ENCODE measurements at regions not wholly inside any gene's neighbourhood (a gene's known extent, or its start where the extent isn't known, plus 50 kb on each side); places are given as distances from the start of the nearest gene placed in this dataset.
"Not testable (repeated sequence)": the region's sequence is repeated elsewhere in the genome, so short reads cannot be mapped to it uniquely, and the experiment has no call there.

DNA sequence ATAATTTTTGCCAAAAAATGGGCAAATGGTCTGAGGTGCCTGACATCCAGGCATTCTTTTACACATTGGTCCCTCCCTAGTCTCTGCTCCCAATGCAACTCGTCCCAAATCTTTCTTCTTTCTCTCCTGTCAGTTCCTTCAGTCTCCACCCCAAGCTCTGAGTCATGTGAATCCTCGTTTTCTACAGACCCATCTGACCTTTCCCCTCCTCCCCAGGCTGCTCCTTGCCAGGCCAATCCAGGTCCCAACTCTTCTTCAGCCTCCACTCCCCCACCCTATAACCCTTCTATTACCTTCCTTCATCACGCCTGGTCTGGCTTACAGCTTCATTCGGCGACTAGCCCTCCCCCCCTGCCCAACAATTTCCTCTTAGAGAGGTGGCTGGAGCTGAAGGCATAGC, 55.3 kb downstream of the BBS10 start:
- DNase-seq, result not testable (repeated sequence)

DNA sequence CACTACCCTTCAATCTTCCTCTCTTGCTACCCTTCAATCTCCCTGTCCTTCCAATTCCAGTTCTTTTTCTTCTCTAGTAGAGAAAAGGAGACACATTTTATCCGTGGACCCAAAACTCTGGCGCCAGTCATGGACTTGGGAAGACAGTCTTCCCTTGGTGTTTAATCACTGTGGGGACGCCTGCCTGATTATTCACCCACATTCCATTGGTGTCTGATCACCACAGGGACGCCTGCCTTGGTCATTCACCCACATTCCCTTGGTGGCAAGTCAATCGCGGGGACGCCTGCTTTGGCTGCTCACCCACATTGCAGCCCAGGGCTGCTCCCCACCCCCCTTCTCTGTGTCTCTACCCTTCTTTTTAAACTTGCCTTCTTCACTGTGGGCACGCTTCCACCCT, 55.9 kb downstream of the BBS10 start:
- not testable (repeated sequence) for DNase-seq

DNA sequence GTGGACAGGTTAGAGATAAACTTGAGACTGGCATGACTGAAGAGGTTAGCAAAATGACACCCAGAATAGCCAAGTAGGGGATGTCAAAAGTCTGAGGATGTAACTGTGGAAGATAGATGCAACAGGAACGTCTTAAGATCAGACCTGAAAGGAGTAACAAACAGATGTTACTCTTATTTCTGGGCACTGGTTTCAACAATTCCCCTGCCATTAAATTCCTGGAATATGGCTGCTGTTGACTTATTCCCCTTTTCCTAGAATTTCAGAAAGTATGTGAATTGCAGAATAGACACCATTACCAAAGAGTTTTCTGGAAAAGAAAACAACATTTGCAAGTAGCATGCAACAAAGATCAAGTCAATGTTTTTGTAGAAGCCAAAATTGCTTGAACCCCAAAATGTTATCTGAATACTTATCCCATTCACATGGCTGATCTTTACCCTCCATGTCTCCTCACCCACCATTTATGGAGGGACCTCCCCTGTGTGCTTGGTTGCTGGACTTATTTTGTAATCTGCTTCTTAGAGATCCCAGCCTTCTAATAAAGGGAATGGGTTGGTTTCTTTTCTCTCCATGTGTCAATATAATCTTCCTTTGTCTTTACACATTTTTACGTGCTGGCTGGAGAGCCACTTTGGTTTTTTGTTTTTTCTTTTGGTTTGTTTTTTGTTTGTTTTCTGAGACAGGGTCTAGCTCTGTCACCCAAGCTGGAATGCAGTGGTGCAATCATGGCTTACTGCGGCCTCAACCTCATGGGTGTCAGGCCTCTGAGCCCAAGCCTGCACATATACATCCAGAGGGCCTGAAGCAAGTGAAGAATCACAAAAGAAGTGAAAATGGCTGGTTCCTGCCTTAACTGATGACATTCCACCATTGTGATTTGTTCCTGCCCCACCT, 57.0 kb downstream of the BBS10 start:
- DNase-seq, result no peak

DNA sequence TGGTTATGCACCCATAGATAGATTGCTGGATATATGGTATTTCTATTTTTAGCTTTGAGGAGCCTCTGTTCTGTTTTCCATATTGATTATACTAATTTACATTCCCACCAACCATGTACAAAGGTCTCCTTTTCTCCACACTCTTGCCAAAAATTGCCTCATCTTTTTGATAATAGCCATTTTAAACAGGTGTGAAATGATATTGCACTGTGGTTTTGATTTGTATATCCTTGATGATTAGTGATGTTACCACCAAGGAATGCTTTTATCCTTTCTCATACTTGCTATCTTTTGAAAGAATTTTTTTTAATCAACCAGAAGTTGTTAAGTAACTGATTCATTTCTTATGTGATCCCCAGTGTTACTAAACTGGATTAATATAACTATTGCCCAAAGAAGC, 60.0 kb downstream of the BBS10 start:
- no peak for DNase-seq

DNA sequence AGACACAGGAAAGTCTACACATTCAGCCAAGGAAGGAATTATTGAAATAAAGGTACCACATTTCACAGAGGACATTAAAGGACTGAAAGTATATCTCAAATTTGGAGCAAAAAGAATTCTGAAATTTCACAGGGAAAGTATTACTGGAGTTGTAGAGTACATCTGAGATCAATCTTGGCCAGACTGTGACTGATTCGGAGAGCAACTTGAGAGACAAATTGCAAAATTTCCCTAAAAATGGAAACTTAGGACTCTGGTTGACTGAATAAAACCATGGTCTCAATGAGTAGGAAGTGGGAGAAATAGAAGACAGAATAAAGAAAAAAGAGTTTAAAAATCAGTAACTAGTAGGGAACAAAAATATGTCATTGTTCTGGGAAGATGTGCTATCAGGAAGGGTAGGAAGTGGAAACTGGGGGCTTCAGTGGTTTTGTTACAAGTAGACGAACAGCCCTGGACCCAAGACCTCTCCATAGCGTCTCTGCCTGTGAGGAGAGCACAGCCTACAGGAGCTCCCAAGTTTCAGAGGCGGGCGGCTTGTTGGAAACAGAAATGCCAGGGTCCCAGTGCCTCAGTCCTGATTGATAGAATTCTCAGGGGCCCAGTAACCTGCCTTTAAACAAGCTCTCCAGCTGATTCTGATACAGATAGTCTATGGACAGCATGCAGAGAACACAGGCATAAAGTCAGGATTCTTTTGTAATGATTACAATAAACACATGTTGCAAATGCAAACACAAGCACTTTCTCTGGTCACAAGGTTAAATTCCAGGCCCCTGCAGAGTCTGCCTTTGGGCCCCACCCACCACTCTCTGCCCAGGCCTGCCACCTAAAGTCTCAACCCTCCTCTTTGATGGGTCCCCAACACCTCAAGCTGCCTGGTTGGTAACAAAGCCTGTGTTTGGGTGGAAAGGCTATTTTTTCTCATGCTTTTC, 63.1 kb downstream of the BBS10 start:
- DNase-seq, result peak; percentile 48

DNA sequence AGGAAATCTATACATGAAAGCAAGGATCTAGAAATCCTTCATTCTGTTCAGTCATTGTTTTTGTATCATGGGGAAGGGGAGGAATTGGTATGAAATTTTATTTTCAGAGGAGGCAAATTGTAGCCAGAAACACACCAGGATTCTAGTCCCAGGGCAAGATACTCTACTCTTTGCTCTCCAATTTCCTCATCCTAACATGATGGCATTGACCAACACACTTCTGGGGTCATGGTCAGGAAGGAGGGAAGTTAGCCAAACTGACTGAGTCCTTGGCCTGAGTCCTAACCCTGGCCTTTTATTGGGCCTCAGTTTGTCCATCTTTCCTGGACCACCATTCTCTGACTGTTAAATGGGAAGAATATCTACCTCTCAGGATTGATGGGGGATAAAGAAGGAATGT, 65.5 kb downstream of the BBS10 start:
- DNase-seq, result no peak

DNA sequence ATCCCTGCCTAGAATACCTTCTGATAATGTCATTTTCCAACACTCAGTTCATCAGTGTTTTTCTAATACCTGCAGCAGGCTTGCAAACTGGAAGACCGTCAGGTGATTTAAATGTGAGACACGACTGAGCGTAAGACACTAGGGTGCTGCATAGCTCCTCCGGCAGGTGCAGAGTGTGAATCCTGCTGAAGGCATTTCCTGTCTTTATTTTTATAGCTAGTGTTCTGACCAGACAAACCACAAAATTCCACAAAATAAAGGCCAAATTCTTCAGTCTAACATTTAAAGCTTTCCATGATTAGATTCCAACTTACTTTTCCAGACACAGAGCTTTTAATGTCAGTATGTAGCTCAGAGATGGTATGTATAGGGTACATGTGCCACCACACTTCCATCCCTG, 70.7 kb downstream of the BBS10 start:
- DNase-seq, result peak; percentile 89

DNA sequence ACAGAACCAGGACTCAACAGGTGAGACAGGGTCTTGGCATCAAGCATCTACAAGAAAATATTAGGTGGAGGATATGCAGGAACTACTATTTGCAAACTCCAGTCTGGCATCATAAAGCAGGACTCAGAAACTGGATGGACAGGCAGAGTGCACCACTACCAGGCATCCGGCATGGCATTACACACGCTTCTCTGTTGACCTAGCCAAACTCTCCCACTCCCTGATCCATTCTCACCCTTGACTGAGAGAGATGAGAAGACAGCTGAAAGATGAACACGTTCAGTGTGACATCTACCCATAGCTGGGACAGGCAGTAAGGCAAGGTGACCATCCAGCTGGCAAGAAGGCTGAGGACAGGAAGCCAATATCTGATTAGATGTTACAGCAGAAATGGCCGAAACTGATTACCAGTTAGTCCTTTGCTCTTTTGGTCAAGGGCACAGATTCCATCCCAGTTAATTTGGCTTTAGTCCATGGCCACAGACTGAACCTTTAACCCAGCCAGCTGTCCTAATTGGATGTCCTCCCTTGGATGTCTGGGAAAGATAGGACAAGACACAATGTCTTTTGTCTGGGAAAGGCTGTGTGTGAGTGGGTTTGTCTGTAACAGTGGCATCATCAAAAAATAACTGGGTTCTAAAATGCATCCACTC, 71.6 kb downstream of the BBS10 start:
- DNase-seq, result no peak

DNA sequence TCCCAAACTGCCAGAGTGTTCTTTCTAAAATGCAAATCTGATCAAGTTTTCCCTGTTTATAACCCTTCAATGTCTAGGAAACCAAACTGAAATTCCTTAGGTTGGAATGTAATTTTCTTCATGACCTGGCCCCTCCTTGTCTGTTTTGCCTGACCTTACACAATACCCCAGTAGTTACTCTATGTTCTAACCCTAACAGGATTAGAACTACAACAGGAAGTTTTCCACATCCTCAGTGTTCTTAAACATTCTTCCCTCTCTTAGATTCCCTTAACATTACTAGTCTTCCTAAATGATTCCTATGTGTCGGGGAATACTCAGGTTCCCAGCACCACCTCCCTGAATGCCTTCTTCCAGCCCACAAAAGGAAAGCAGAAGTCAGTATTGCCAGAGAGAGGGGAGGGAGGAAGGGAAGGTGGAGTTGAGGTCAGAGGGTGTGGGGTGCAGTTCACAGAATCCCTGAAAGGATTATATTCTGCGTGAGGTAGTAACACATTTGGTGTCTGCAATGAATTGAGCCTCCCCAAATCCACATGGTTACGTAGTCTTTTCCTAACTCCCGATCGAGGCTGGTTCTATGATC, 72.6 kb downstream of the BBS10 start:
- DNase-seq, result no peak

DNA sequence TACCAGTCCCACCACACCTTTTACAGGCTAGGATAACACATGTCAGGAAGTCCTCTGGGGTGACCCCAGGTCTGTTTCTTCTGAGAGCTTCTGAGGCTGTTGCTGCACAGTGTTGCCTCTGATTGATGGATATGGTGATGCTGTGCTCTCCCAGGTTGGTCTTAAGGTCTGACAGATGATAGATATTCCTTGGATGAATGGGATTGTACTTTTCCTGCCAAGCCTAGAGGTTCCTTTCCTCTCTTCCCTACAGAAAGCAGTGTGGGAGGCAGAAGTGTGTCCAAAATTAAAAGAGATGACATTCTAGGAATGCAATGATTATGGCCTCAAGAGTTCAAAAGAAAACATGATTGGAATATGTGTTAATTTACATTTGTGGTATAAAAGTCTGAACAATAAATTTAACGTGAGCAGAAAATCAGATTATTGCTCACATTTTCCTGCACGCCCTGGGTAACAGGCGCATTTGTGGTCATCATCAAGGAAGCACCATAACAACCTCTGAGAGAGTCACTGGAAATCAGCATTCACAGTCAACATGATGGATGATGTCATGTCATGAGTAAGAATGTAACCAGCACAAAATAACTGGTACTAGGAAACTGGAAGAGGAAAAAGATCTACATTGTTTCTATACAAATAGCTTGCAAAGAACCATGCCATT, 73.7 kb downstream of the BBS10 start:
- peak; percentile 73 for DNase-seq

DNA sequence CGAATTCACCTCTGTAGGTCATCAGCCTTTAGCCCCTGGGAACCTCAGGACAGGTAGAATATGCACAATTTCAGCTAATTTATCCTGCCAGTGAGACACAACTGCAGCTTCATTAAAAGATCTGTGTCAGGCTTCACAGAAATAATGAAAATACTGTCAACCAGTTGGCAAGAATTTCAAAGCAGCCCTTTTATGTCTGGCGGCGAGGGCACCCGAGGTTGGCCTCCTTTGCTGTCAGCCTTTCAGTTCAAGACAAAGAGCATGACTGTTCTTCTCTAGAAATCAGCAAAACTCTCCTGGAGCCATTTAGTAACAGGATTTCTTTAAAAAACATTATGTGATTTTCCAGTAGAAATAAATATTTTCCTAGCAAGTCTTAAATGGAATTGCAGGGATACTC, 75.9 kb downstream of the BBS10 start:
- DNase-seq, result no peak

DNA sequence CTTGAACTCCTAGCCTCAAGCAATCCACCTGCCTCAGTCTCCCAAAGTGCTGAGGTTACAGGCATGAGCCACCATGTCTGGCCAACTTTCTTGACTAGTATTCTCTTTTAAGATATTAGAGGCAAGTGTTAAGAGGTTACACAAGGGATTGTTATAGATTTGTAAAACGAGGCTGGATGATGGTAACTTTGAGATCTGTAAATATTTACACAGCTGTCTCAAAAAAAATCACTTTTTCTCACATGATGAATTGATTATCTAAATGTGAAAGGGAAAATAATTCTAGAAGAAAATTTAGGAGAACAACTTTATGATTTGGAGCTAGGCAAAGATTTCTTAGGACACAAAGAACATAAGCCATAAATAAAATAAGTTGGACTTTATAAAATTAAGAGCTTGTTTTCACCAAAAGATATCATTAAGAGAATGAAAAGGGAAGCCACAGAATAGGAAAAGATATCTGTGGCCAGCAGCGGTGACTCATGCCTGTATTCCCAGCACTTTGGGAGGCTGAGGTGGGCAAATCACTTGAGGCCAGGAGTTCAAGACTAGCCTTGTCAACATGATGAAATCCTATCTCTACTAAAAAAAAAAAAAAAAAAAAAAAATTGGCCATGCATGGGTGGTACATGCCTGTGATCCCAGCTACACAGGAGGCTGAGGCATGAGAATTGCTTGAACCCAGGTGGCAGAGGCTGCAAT, 77.4 kb downstream of the BBS10 start:
- no peak for DNase-seq

DNA sequence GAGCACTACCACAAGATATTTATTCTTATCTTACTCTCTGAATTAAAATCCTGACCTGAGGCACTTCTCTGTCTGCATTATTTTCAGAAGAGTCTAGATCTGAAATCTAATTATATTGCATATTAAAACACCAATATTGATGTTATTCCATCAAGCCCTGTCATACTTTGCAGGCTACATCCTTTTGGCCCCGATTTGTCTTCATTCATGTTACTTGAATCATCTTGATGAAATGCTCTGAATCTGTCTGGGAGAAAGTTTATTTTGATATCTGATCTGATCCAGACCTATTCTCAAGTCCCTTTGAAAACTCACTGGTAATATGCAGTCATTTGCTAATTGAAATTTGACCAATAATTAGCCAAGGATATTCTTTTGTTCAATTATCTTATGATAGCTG, 79.9 kb downstream of the BBS10 start:
- DNase-seq, result peak; percentile 56

DNA sequence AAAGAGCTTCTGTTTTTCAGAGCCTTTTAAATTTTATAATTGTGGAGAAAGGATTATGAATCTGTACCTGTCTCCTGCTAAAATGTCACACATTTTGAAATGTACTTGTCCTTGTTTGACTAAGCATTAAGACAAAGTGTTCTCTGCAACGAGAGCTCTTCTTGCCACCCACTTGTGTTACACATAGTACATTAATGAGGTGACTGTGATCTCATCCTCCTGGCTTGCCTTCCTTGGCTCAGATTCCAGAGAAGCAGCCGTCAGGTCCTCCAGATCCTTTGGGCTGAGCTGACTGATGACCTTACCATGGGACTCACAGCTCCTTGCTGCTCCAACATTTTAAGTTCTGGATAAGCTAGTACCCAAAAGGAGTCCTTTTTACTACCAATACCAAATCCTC, 81.4 kb downstream of the BBS10 start:
- DNase-seq, result peak; percentile 87

DNA sequence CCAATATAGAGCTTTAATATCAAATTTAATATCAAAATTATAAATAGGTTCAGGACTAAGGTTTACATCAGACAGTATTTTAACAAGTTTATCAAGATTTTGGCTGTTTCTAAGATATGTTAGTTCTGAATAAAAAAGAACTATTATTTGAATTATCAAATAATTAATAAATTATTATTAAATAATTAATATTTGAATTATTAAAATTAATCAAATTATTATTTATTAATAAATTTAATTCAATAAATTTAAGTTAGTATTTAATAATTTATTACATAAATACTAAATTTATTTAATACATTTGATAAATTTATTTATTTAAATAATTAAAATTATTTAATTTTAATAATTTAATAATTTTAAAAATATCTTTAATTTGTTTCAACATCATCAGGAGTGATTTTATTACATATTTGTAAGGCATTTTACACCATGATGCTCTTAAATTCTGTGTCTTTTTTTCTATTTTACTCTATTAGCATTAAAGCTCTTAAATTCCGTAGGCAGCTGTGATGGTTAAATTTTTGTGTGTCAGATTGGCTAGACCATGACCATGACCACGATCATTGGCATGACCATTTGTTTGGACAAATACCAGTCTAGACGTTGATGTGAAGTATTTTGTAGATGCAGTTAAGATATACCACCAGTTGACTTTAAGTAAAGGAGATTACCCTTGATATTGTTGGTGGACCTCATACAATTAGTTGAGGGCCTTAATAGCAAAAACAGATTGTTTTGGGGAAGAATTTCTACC, 82.6 kb downstream of the BBS10 start:
- DNase-seq, result no peak

DNA sequence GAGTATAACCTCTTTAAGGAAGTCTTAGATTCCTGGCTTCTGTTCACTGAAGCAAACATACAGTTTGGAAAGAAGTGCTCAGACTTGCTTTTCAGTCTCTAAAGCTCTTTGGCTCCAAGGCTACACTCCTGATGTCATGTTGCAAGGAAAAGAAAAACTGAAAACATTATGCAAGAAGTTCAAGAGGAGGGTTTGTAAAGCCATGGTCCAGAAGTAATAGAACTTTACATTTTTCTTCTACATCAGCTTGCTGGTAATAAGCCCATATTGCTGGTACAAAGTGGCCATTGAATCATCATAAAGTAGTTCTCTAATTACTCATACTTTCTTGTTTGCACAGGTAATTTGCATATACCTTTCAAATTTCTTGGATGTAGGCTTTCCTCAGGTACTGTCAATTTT, 83.6 kb downstream of the BBS10 start:
- DNase-seq, result no peak

DNA sequence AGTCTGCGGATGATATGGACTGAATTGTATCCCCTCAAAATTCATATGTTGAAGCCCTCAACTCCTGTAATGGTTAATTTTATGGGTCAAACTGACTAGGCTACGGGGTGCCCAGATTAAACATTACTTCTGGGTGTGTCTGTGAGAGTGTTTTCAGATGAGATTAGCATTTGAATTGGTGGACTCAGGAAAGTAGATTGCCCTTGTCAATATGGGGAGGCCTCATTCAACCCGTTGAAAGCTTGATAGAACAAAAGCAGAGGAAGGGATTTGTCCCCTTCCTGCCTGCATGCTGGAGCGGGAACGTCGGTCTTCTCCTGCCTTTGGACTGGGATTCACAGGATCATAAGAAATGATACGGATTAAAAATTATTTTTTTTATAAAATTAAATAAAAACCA, 84.5 kb downstream of the BBS10 start:
- no peak for DNase-seq

DNA sequence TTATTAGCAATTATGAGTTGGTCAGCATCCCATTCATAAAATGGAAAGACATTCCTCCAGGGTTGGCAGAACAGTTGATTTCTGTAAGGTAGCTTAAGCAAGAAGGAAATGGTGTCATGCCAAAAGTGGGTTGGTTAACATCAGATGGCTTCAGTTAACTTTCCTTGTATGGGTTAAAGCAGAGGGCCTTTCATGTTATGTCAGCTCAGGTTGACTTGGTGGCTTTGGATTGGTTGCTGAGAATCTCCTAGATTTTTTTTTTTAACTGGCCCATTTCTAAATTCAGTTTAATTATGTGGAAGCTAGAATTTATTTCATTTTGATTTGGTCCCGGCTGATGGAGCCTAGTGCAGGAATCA, 87.8 kb downstream of the BBS10 start:
- DNase-seq, result peak; percentile 54

DNA sequence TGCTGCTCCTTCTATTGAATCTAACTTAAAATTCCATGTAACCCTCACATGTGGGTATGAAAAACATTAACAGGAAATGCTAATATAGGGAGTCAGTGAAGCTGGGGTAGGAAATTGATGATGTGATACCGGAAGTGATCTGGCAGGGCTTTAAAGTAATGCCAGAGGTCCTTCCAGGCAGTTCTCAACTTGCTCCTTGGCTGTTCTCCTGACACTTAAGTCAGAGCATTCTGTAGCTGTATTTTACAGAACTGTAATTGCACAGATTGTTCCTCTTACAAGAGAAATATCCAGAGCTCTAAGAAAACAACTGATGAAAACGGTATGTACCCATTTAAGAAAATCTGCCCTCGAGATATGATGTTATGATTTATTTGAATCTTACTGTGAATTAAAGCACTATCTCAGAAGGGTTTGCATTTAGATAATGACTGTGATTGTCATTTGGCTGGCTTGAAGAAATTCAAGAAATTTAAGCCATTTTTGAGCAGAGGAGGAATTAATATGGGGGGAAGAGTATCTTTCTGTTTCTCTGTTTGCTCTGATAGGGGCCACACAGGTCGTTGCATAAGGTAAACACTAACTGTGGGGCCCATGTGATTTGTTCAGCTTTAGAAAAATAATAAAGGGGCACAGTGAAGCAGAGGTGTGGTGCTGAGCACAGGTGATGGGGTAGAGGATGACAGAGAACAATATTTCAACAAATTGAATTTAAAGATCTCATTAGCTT, 88.4 kb downstream of the BBS10 start:
- DNase-seq, result peak; percentile 89

DNA sequence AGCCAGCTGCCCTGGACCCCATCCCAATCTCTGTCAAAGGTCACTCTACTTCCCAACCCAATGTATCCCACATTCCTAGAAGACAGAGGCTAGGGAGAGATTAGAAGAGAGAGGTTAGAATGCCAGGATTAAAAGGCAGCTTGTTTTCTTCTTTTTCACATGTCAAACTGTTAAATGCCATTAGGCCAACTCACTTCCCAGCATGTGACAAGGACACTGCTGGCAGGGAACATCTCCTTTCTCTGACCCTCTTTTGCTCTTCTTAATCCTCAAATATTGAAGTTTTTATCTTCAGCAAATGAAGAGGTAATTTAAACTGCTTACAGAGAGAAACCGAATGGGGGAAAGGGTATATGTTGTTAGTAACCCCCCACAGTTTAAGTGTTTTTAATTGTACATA, 89.1 kb downstream of the BBS10 start:
- peak; percentile 17 for DNase-seq

Data from fibroblast of skin of abdomen (primary cell).